ENCODE measurements at regions not wholly inside any gene's neighbourhood (a gene's known extent, or its start where the extent isn't known, plus 50 kb on each side); places are given as distances from the start of the nearest gene placed in this dataset.

GRCh38 chr17:70256751-70257150 is 87.4 kb downstream of the KCNJ2 start:
- TF ChIP-seq CTCF (IDR thresholded peaks at IDR 0.05): no peak
- no peak for TF ChIP-seq USF2 (IDR thresholded peaks at IDR 0.05)
- TF ChIP-seq REST (IDR thresholded peaks at IDR 0.05): no peak
- no peak for TF ChIP-seq NFE2L2 (conservative IDR thresholded peaks at IDR 0.05; ENCODE audit: low read length)
- no peak for TF ChIP-seq RFX5 (IDR thresholded peaks at IDR 0.05)
- no peak for TF ChIP-seq ZSCAN20 (CRISPR knock-in tag; IDR thresholded peaks at IDR 0.05)
- TF ChIP-seq GATA3 (IDR thresholded peaks at IDR 0.05; ENCODE audit: borderline replicate concordance): no peak
